Parathyroid adenoma (tissue), 2 donors: ENCODE measurements at regions not wholly inside any gene's neighbourhood (a gene's known extent, or its start where the extent isn't known, plus 50 kb on each side); places are given as distances from the start of the nearest gene placed in this dataset.

Experiments
- H2AFZ ChIP-seq: fragments of 300-600 bp; sonication (generic); one replicate; pipeline ENCODE4 v1.7.0; 2017; ENCODE audit warnings: antibody characterized with exemption, mild to moderate bottlenecking
- H3K27ac ChIP-seq: fragments of 300-600 bp; sonication (generic); one replicate; pipeline ENCODE4 v1.7.0; 2017
- H3K27me3 ChIP-seq: fragments of 300-600 bp; sonication (generic); one replicate; pipeline ENCODE4 v1.7.0; 2017; ENCODE audit warnings: low read length; ENCODE audit not compliant: control insufficient read depth, insufficient read depth
- H3K36me3 ChIP-seq: fragments of 300-600 bp; sonication (generic); one replicate; pipeline ENCODE4 v1.7.0; 2017; ENCODE audit warnings: low read length; ENCODE audit not compliant: control insufficient read depth, insufficient read depth
- H3K4me1 ChIP-seq: fragments of 300-600 bp; sonication (generic); one replicate; pipeline ENCODE4 v1.7.0; 2017; ENCODE audit warnings: control low read depth
- H3K4me2 ChIP-seq: fragments of 300-600 bp; sonication (generic); one replicate; pipeline ENCODE4 v1.7.0; 2017; ENCODE audit warnings: low read length
- H3K4me3 ChIP-seq: fragments of 300-600 bp; sonication (generic); one replicate; pipeline ENCODE4 v1.7.0; 2017; ENCODE audit warnings: low read depth, low read length
- H3K79me2 ChIP-seq: fragments of 300-600 bp; sonication (generic); one replicate; pipeline ENCODE4 v1.7.0; 2017; ENCODE audit warnings: control low read depth
- H3K9ac ChIP-seq: fragments of 300-600 bp; sonication (generic); one replicate; pipeline ENCODE4 v1.7.0; 2017; ENCODE audit warnings: mild to moderate bottlenecking
- H3K9me3 ChIP-seq: fragments of 300-600 bp; sonication (generic); one replicate; pipeline ENCODE4 v1.7.0; 2017; ENCODE audit warnings: low read length; ENCODE audit not compliant: control insufficient read depth
- CTCF ChIP-seq: fragments of 300-600 bp; sonication (generic); IDR thresholded peaks from one replicate; pipeline ENCODE4 v1.7.0; 2017; ENCODE audit warnings: antibody characterized with exemption, mild to moderate bottlenecking
- donor health status: primary hyperparathyroidism.

GRCh38 chr5:29185558-29185957 is 2007.9 kb upstream of the CDH6 start:
- no peak for TF ChIP-seq CTCF
- Histone ChIP-seq H3K27me3 (no peaks in the 10 kb centered on the region), H3K4me2 (no peak overlapping the region), H2AFZ (no peak overlapping the region), H3K36me3 (no peaks in the 10 kb centered on the region), H3K9ac (no peak overlapping the region), H3K4me1 (no peaks in the 10 kb centered on the region), H3K4me3 (no peak overlapping the region), H3K27ac (no peak overlapping the region), H3K9me3 (no peaks in the 10 kb centered on the region), H3K79me2 (no peaks in the 10 kb centered on the region)

GRCh38 chr5:29175774-29176173 is 2017.7 kb upstream of the CDH6 start:
- no peak overlapping the region for H3K4me2 ChIP-seq
- no peak overlapping the region for H3K9ac ChIP-seq
- no peaks in the 10 kb centered on the region for H3K9me3 ChIP-seq
- no peaks in the 10 kb centered on the region for H3K79me2 ChIP-seq
- no peak overlapping the region for H3K4me3 ChIP-seq
- H3K27me3 ChIP-seq = no peaks in the 10 kb centered on the region
- H3K4me1 ChIP-seq = no peaks in the 10 kb centered on the region
- no peak for TF ChIP-seq CTCF
- no peaks in the 10 kb centered on the region for H3K36me3 ChIP-seq
- no peak overlapping the region for H3K27ac ChIP-seq
- no peak overlapping the region for H2AFZ ChIP-seq

- no peaks in the 10 kb centered on the region for H3K36me3 ChIP-seq
- H3K4me2 ChIP-seq = no peak overlapping the region
- H3K4me1 ChIP-seq = no peaks in the 10 kb centered on the region
- no peaks in the 10 kb centered on the region for H3K27me3 ChIP-seq
- no peaks in the 10 kb centered on the region for H3K79me2 ChIP-seq
- no peak overlapping the region for H3K9ac ChIP-seq
- H3K4me3 ChIP-seq = no peak overlapping the region
- no peak overlapping the region for H2AFZ ChIP-seq
- H3K27ac ChIP-seq = no peak overlapping the region
- no peak for TF ChIP-seq CTCF
- H3K9me3 ChIP-seq = no peaks in the 10 kb centered on the region
Measured at GRCh38 chr5:29170599-29170998, 2022.9 kb upstream of the CDH6 start.

GRCh38 chr5:29169886-29170285 is 2023.6 kb upstream of the CDH6 start:
- Histone ChIP-seq H3K79me2 (no peaks in the 10 kb centered on the region), H3K27ac (no peak overlapping the region), H3K27me3 (no peaks in the 10 kb centered on the region), H3K4me3 (no peak overlapping the region), H3K4me2 (no peak overlapping the region), H3K36me3 (no peaks in the 10 kb centered on the region), H3K9me3 (no peaks in the 10 kb centered on the region), H2AFZ (no peak overlapping the region), H3K9ac (no peak overlapping the region), H3K4me1 (no peaks in the 10 kb centered on the region)
- TF ChIP-seq CTCF = no peak

GRCh38 chr5:29162297-29162696 is 2031.2 kb upstream of the CDH6 start:
- Histone ChIP-seq H3K9me3 (no peaks in the 10 kb centered on the region), H3K79me2 (no peaks in the 10 kb centered on the region), H3K9ac (no peak overlapping the region), H3K27me3 (no peaks in the 10 kb centered on the region), H2AFZ (no peak overlapping the region), H3K36me3 (no peaks in the 10 kb centered on the region), H3K27ac (no peak overlapping the region), H3K4me2 (no peak overlapping the region), H3K4me1 (no peaks in the 10 kb centered on the region), H3K4me3 (no peak overlapping the region)
- TF ChIP-seq CTCF = no peak
